NCI-H187 treated with DMSO at 0.1 percent for 48 hours (cell line): ENCODE measurements at regions not wholly inside any gene's neighbourhood (a gene's known extent, or its start where the extent isn't known, plus 50 kb on each side); places are given as distances from the start of the nearest gene placed in this dataset.
"Not testable (repeated sequence)": the region's sequence is repeated elsewhere in the genome, so short reads cannot be mapped to it uniquely, and the experiment has no call there.

Experiments used
- DNase-seq: peaks from one replicate; lab custom pipeline; 2025; lab: John Stamatoyannopoulos, UW

- DNase-seq, result no peak
These were observed 57.3 kb downstream of the MED10 start for GRCh38 chr5:6321078-6321477.

GRCh38 chr5:6319116-6319515 is 59.2 kb downstream of the MED10 start:
- DNase-seq, result no peak

GRCh38 chr5:6317116-6317798 is 61.1 kb downstream of the MED10 start:
- no peak for DNase-seq

GRCh38 chr5:6315580-6315979 is 62.8 kb downstream of the MED10 start:
- DNase-seq, result no peak

- no peak for DNase-seq
These were observed 66.5 kb downstream of the MED10 start for GRCh38 chr5:6311568-6312501.

GRCh38 chr5:6309949-6310348 is 68.4 kb downstream of the MED10 start:
- DNase-seq, result no peak

GRCh38 chr5:6308683-6309082 is 69.7 kb downstream of the MED10 start:
- no peak for DNase-seq

GRCh38 chr5:6307304-6307703 is 71.0 kb downstream of the MED10 start:
- DNase-seq, result no peak

- DNase-seq, result no peak
These were observed 72.5 kb downstream of the MED10 start for GRCh38 chr5:6305853-6306252.

- DNase-seq, result no peak
These were observed 75.7 kb downstream of the MED10 start for GRCh38 chr5:6302684-6303083.

- DNase-seq, result no peak
These were observed 76.3 kb downstream of the MED10 start for GRCh38 chr5:6302075-6302474.

- DNase-seq, result no peak
These were observed 81.8 kb downstream of the MED10 start for GRCh38 chr5:6296524-6296923.

- DNase-seq, result no peak
These were observed 86.4 kb downstream of the MED10 start for GRCh38 chr5:6291961-6292360.

GRCh38 chr5:6289239-6289638 is 89.1 kb downstream of the MED10 start:
- DNase-seq, result no peak

GRCh38 chr5:6287176-6287575 is 91.2 kb downstream of the MED10 start:
- no peak for DNase-seq

GRCh38 chr5:6286404-6286803 is 91.9 kb downstream of the MED10 start:
- DNase-seq, result no peak

GRCh38 chr5:6284491-6284890 is 93.9 kb downstream of the MED10 start:
- DNase-seq, result not testable (repeated sequence)

- no peak for DNase-seq
These were observed 96.0 kb downstream of the MED10 start for GRCh38 chr5:6282352-6282751.

GRCh38 chr5:6281818-6282217 is 96.5 kb downstream of the MED10 start:
- DNase-seq, result no peak

- no peak for DNase-seq
These were observed 97.8 kb downstream of the MED10 start for GRCh38 chr5:6280425-6281100.

- no peak for DNase-seq
These were observed 98.7 kb downstream of the MED10 start for GRCh38 chr5:6279607-6280006.

GRCh38 chr5:6274846-6275543 is 103.4 kb downstream of the MED10 start:
- DNase-seq, result no peak
